22Rv1 (cell line): ENCODE measurements at regions not wholly inside any gene's neighbourhood (a gene's known extent, or its start where the extent isn't known, plus 50 kb on each side); places are given as distances from the start of the nearest gene placed in this dataset.

Source experiments
- CTCF ChIP-seq: fragments of 450-650 bp; IDR thresholded peaks from 2 replicates; pipeline ENCODE4 v1.5.1; 2017; ENCODE audit warnings: mild to moderate bottlenecking
- ZFX ChIP-seq: fragments of 450-650 bp; IDR thresholded peaks from 2 replicates; pipeline ENCODE4 v1.6.1; 2017; ENCODE audit warnings: antibody characterized with exemption, borderline replicate concordance

- TF ChIP-seq CTCF (no peak), ZFX (no peak)
Observed at GRCh38 chr21:26747216-26747615, 98.0 kb downstream of the ADAMTS1 start.
